Sigmoid colon (tissue), 6 donors: ENCODE measurements at regions not wholly inside any gene's neighbourhood (a gene's known extent, or its start where the extent isn't known, plus 50 kb on each side); places are given as distances from the start of the nearest gene placed in this dataset.

Experiments used
- DNase-seq: peaks from one replicate; pipeline ENCODE4 v3.0.0-alpha.2; 2019
- H3K27ac ChIP-seq, 4 donors: fragments of 200-600 bp; sonication (generic); one replicate each; pipeline ENCODE4 v1.5.1; 2016 to 2019; ENCODE audit warnings: mild to moderate bottlenecking in 1 of 4
- H3K27me3 ChIP-seq, 3 donors: fragments of 200-600 bp; sonication (generic); one replicate each; pipeline ENCODE4 v1.5.1; 2019; ENCODE audit warnings: mild to moderate bottlenecking in 1 of 3
- H3K36me3 ChIP-seq, 4 donors: fragments of 200-600 bp; sonication (generic); one replicate each; pipeline ENCODE4 v1.5.1; 2016 to 2019
- H3K4me1 ChIP-seq, 4 donors: fragments of 200-600 bp; sonication (generic); one replicate each; pipeline ENCODE4 v1.5.1; 2017 to 2019
- H3K4me3 ChIP-seq, 4 donors: fragments of 200-600 bp; sonication (generic); one replicate each; pipeline ENCODE4 v1.5.1; 2017 to 2019; ENCODE audit warnings: mild to moderate bottlenecking in 2 of 4, moderate library complexity in 1 of 4
- H3K9me3 ChIP-seq, 4 donors: fragments of 200-600 bp in 3 of 4; sonication (generic) in 3 of 4; one replicate each; pipeline versions ENCODE4 v1.5.1 to v1.6.1; 2013 to 2019
- CTCF ChIP-seq, 4 experiments: fragments of 450-650 bp in 3 of 4; fragments of 200-600 bp in 1 of 4; IDR thresholded peaks; one replicate each; pipeline ENCODE4 v1.5.1; 2016 to 2019; ENCODE audit warnings: antibody characterized with exemption in 4 of 4, mild to moderate bottlenecking in 3 of 4, moderate library complexity in 2 of 4
- EP300 ChIP-seq, 4 donors: sonication (generic); formaldehyde crosslinking; IDR thresholded peaks; one replicate each; pipeline ENCODE4 v1.6.1; 2017; ENCODE audit warnings: antibody characterized with exemption in 4 of 4
- POLR2A ChIP-seq, 2 donors: fragments of 450-650 bp; IDR thresholded peaks; one replicate each; pipeline ENCODE4 v1.6.1; 2016; ENCODE audit warnings: antibody characterized with exemption in 2 of 2, mild to moderate bottlenecking in 2 of 2, moderate library complexity in 2 of 2
- POLR2AphosphoS5 ChIP-seq, 4 donors: sonication (generic); formaldehyde crosslinking; IDR thresholded peaks; one replicate each; pipeline ENCODE4 v1.6.1; 2017; ENCODE audit warnings: antibody characterized with exemption in 4 of 4
- WGBS, 2 donors: extraction: QIAGEN DNeasy Blood & Tissue Kit; methylation state at CpG; one replicate each; pipeline ENCODE4 v1.1.7; 2013; 5-methylcytosine and 5-hydroxymethylcytosine counted together
- intact Hi-C: fragments of 100-400 bp; cut with DNase I; formaldehyde crosslinking; loops from one replicate; pipeline ENCODE4 v1.15.1; 2023
- donor health status: healthy with polysubstance abuse.
- donor health status: healthy.

DNA sequence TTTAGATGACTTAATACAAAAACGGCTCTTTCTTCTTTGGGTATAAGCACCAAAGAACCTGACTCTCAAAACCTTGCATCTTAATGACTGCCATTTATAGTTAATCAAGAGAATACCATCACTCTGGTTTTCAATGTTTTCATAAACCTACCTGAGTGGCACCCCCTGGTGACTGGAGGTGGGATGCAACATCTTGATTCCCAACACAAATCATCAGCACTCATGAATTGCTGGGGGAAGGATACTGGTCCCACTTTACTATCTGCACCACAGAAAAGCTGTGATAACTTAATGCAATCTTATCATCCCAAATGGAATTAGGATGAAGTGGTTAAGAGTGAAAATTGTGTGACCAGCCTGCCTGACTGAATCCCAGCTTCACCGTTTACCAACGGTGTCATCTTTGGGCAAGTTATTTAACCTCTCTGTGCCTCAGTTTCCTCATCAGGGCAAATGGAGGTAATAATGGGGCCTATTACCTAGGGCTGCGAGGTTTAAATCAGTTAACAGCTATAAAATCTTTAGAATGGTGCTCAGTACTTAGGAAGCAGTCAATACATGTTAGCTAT lies 366.4 kb downstream of the KLF12 start:
- Histone ChIP-seq H3K27me3 (no peaks in the 10 kb centered on the region), H3K27ac (peak overlapping the region; percentile 23 to 81 (median 72)), H3K4me1 (peaks cover 0 to 48% (median 36%) of the 10 kb centered on the region in 4 donors), H3K4me3 (no peak overlapping the region), H3K36me3 (no peaks in the 10 kb centered on the region), H3K9me3 (no peaks in the 10 kb centered on the region)
- no peak for DNase-seq
- peak in 2 of 4 experiments; percentile 26 to 35 for TF ChIP-seq CTCF (IDR thresholded peaks at IDR 0.05)
- no peak for TF ChIP-seq EP300 (IDR thresholded peaks at IDR 0.05)
- WGBS, 2 donors, result 82 to 89% methylated on average over 4 of the region's 4 CpGs
- intact Hi-C loops, result loop anchor here (2.0 to 5.0 kb wide), 2 partner anchors 25 to 364 kb away; partner anchors contain the start of gene KLF12

GRCh38 chr13:73767191-73767741 lies 366.9 kb downstream of the KLF12 start:
- TF ChIP-seq POLR2A (IDR thresholded peaks at IDR 0.05), result no peak
- no peak for TF ChIP-seq EP300 (IDR thresholded peaks at IDR 0.05)
- TF ChIP-seq CTCF (IDR thresholded peaks at IDR 0.05), result no peak
- no peak for TF ChIP-seq POLR2AphosphoS5 (IDR thresholded peaks at IDR 0.05)
- Histone ChIP-seq H3K4me1 (peaks cover 0 to 48% (median 36%) of the 10 kb centered on the region in 4 donors), H3K4me3 (no peak overlapping the region), H3K9me3 (no peaks in the 10 kb centered on the region), H3K27ac (peak overlapping the region; percentile 23 to 81 (median 72)), H3K36me3 (no peaks in the 10 kb centered on the region), H3K27me3 (no peaks in the 10 kb centered on the region)
- intact Hi-C loops, result loop anchor here (2.0 to 5.0 kb wide), 2 partner anchors 24 to 365 kb away; partner anchors contain the start of gene KLF12
- WGBS, 2 donors, result 16 to 30% methylated on average over 3 of the region's 3 CpGs
- DNase-seq, result no peak

DNA sequence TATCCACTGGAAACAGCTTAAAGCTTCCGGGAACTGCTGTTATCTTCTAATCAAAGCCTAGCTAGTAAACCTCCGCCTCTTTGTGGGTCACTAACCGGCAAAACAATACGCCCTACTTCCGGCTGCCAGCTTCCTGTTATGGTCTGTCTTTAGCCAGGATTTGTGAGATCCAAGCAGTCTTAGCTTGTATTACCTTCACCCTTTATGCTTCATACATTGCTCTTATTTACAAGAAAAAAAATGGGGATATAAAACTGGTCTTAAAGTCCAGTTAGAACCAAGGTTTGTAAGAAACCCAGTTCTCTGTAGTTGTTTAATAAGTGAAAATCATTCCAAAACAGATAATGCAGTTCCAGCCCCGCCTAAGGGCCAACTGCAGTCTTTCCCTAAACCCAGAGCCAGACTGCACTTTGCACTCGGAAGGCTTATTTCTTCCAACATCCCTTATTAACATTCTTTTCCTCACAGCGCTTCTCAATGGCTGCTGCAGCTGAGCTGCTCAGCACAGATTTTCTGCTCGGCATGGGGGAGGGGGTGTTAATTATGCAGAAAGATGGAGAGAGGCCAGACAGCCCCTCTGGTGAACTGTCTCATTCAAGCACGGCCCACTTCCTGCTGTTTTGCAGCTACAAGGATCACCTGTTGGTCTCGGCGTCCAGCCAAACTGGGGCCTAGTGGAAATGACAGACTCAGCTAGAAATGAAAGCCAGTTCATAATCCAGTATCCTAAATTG lies 368.4 kb downstream of the KLF12 start:
- peak; percentile 91 for DNase-seq
- Histone ChIP-seq H3K4me3 (peak overlapping the region in 1 of 4 donors; percentile 18), H3K27ac (peak overlapping the region; percentile 62 to 81 (median 72)), H3K9me3 (no peaks in the 10 kb centered on the region), H3K27me3 (no peaks in the 10 kb centered on the region), H3K36me3 (no peaks in the 10 kb centered on the region), H3K4me1 (peaks cover 0 to 48% (median 36%) of the 10 kb centered on the region in 4 donors)
- intact Hi-C loops, result loop anchor here (2.0 to 5.0 kb wide), 2 partner anchors 23 to 366 kb away; partner anchors contain the start of gene KLF12
- no peak for TF ChIP-seq CTCF (IDR thresholded peaks at IDR 0.05)
- peak in 2 of 4 donors; percentile 30 to 36 for TF ChIP-seq POLR2AphosphoS5 (IDR thresholded peaks at IDR 0.05)
- 3% methylated on average over 12 of the region's 12 CpGs for WGBS, 2 donors

- Histone ChIP-seq H3K4me3 (no peak overlapping the region), H3K27me3 (no peaks in the 10 kb centered on the region), H3K4me1 (peaks cover 0 to 32% (median 14%) of the 10 kb centered on the region in 4 donors), H3K27ac (no peak overlapping the region), H3K36me3 (no peaks in the 10 kb centered on the region), H3K9me3 (no peaks in the 10 kb centered on the region)
- WGBS, 2 donors, result 91 to 93% methylated on average over 5 of the region's 5 CpGs
- DNase-seq, result no peak
- TF ChIP-seq CTCF (IDR thresholded peaks at IDR 0.05) (no peak), EP300 (IDR thresholded peaks at IDR 0.05) (no peak), POLR2A (IDR thresholded peaks at IDR 0.05) (no peak), POLR2AphosphoS5 (IDR thresholded peaks at IDR 0.05) (no peak)
- intact Hi-C loops, result loop anchor here (5.0 to 10.0 kb wide), 3 partner anchors 75 to 1465 kb away; no protein-coding TSS in a partner anchor
Measured at GRCh38 chr13:73759434-73759833, 374.8 kb downstream of the KLF12 start.
